Lower leg skin (tissue), 3 donors: ENCODE measurements at regions not wholly inside any gene's neighbourhood (a gene's known extent, or its start where the extent isn't known, plus 50 kb on each side); places are given as distances from the start of the nearest gene placed in this dataset.

Experiments
- POLR2A ChIP-seq, 2 donors: fragments of 450-650 bp; IDR thresholded peaks; one replicate each; pipeline ENCODE4 v1.6.1; 2016 to 2017; ENCODE audit warnings: antibody characterized with exemption in 2 of 2, mild to moderate bottlenecking in 1 of 2, moderate library complexity in 1 of 2
- TF ChIP-seq, protein P1 (sequence below), 3 donors: fragments of 450-650 bp; IDR thresholded peaks; one replicate each; pipeline ENCODE4 v1.5.1; 2016; ENCODE audit warnings: antibody characterized with exemption in 3 of 3, mild to moderate bottlenecking in 3 of 3, moderate library complexity in 2 of 3

DNA sequence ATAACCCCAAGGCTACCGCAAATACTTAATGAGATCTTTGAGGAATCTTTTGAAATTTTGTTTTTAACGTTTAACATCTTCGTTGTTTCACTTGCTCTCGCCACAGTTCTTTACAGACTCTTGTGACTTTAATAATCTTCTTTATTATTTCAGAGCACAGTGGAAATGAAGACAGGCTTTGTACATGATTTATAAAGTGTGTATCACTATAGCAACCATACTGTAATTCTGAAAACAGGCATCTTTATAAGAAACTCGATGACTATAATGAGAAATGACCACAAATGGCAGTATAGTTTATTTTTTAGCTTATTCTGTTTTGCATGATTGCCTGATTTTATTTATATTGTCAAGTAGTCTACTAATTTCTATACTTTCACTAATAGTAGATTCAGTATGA is 224.4 kb upstream of the GALNTL6 start:
- TF ChIP-seq, protein P1, sequence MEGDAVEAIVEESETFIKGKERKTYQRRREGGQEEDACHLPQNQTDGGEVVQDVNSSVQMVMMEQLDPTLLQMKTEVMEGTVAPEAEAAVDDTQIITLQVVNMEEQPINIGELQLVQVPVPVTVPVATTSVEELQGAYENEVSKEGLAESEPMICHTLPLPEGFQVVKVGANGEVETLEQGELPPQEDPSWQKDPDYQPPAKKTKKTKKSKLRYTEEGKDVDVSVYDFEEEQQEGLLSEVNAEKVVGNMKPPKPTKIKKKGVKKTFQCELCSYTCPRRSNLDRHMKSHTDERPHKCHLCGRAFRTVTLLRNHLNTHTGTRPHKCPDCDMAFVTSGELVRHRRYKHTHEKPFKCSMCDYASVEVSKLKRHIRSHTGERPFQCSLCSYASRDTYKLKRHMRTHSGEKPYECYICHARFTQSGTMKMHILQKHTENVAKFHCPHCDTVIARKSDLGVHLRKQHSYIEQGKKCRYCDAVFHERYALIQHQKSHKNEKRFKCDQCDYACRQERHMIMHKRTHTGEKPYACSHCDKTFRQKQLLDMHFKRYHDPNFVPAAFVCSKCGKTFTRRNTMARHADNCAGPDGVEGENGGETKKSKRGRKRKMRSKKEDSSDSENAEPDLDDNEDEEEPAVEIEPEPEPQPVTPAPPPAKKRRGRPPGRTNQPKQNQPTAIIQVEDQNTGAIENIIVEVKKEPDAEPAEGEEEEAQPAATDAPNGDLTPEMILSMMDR (IDR thresholded peaks at IDR 0.05) = no peak
- no peak for TF ChIP-seq POLR2A (IDR thresholded peaks at IDR 0.05)
